HL-60 (cell line): ENCODE measurements at regions not wholly inside any gene's neighbourhood (a gene's known extent, or its start where the extent isn't known, plus 50 kb on each side); places are given as distances from the start of the nearest gene placed in this dataset.

Experiments
- POLR2AphosphoS5 ChIP-seq: IDR thresholded peaks from 2 replicates; pipeline ENCODE4 v1.6.1; 2012; ENCODE audit warnings: low read depth
- TF ChIP-seq, protein P1 (sequence below): IDR thresholded peaks from one replicate; pipeline ENCODE4 v1.5.1; 2011; ENCODE audit warnings: low read length, control low read depth, inconsistent platforms; ENCODE audit not compliant: insufficient read depth

DNA sequence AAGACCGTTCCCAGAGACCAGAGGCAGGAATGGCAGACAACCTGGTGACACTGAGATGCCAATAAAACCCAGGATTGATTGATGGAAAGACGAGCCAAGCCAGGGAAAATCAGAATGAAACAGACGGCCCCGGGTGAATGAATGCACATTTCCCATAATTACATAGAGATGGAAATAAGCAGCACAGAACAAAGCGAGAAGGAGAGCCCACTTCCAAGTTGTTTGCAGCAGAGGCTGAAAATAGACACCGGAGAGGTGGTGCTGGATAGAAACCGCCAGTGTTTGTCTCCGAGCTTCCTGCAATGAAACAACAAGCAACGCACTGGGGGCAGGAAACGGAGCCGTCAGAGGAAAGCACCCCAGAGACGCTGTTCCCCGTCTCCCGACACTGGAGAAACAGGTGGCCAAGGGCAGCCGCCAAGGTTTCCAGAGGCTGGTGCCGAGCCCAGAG, 406.8 kb downstream of the SHANK2 start:
- TF ChIP-seq, protein P1, sequence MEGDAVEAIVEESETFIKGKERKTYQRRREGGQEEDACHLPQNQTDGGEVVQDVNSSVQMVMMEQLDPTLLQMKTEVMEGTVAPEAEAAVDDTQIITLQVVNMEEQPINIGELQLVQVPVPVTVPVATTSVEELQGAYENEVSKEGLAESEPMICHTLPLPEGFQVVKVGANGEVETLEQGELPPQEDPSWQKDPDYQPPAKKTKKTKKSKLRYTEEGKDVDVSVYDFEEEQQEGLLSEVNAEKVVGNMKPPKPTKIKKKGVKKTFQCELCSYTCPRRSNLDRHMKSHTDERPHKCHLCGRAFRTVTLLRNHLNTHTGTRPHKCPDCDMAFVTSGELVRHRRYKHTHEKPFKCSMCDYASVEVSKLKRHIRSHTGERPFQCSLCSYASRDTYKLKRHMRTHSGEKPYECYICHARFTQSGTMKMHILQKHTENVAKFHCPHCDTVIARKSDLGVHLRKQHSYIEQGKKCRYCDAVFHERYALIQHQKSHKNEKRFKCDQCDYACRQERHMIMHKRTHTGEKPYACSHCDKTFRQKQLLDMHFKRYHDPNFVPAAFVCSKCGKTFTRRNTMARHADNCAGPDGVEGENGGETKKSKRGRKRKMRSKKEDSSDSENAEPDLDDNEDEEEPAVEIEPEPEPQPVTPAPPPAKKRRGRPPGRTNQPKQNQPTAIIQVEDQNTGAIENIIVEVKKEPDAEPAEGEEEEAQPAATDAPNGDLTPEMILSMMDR, result no peak
- TF ChIP-seq POLR2AphosphoS5, result no peak
